ENCODE measurements at regions not wholly inside any gene's neighbourhood (a gene's known extent, or its start where the extent isn't known, plus 50 kb on each side); places are given as distances from the start of the nearest gene placed in this dataset.

- Mint-ChIP-seq H3K36me3 (ENCODE audit: unreplicated experiment) (no peaks in the 10 kb centered on the region), H3K27me3 (ENCODE audit: unreplicated experiment) (peaks cover 25% of the 10 kb centered on the region), H3K27ac (ENCODE audit: unreplicated experiment) (no peak overlapping the region), H3K4me1 (ENCODE audit: unreplicated experiment) (no peaks in the 10 kb centered on the region), H3K9me3 (ENCODE audit: unreplicated experiment) (no peaks in the 10 kb centered on the region), H3K4me3 (ENCODE audit: unreplicated experiment) (no peak overlapping the region)
- no peak for TF ChIP-seq CTCF (IDR thresholded peaks at IDR 0.05)
- no peak for DNase-seq (ENCODE audit: extremely low spot score, unreplicated experiment)
Measured at GRCh38 chr13:40172149-40172591, 494.3 kb downstream of the FOXO1 start.

- Mint-ChIP-seq H3K27ac (ENCODE audit: unreplicated experiment) (no peak overlapping the region), H3K9me3 (ENCODE audit: unreplicated experiment) (no peaks in the 10 kb centered on the region), H3K4me1 (ENCODE audit: unreplicated experiment) (no peaks in the 10 kb centered on the region), H3K36me3 (ENCODE audit: unreplicated experiment) (no peaks in the 10 kb centered on the region), H3K27me3 (ENCODE audit: unreplicated experiment) (peaks cover 25% of the 10 kb centered on the region), H3K4me3 (ENCODE audit: unreplicated experiment) (no peak overlapping the region)
- DNase-seq (ENCODE audit: extremely low spot score, unreplicated experiment), result no peak
- no peak for TF ChIP-seq CTCF (IDR thresholded peaks at IDR 0.05)
Measured at GRCh38 chr13:40172878-40173277, 493.6 kb downstream of the FOXO1 start.

GRCh38 chr13:40175639-40176038 is 490.8 kb downstream of the FOXO1 start:
- Mint-ChIP-seq H3K27me3 (ENCODE audit: unreplicated experiment) (peaks cover 10% of the 10 kb centered on the region), H3K4me3 (ENCODE audit: unreplicated experiment) (no peak overlapping the region), H3K36me3 (ENCODE audit: unreplicated experiment) (no peaks in the 10 kb centered on the region), H3K4me1 (ENCODE audit: unreplicated experiment) (no peaks in the 10 kb centered on the region), H3K27ac (ENCODE audit: unreplicated experiment) (no peak overlapping the region), H3K9me3 (ENCODE audit: unreplicated experiment) (no peaks in the 10 kb centered on the region)
- no peak for TF ChIP-seq CTCF (IDR thresholded peaks at IDR 0.05)
- no peak for DNase-seq (ENCODE audit: extremely low spot score, unreplicated experiment)

GRCh38 chr13:40176242-40176641 is 490.2 kb downstream of the FOXO1 start:
- Mint-ChIP-seq H3K36me3 (ENCODE audit: unreplicated experiment) (no peaks in the 10 kb centered on the region), H3K4me3 (ENCODE audit: unreplicated experiment) (no peak overlapping the region), H3K27me3 (ENCODE audit: unreplicated experiment) (peaks cover 10% of the 10 kb centered on the region), H3K27ac (ENCODE audit: unreplicated experiment) (no peak overlapping the region), H3K4me1 (ENCODE audit: unreplicated experiment) (no peaks in the 10 kb centered on the region), H3K9me3 (ENCODE audit: unreplicated experiment) (no peaks in the 10 kb centered on the region)
- TF ChIP-seq CTCF (IDR thresholded peaks at IDR 0.05), result no peak
- DNase-seq (ENCODE audit: extremely low spot score, unreplicated experiment), result no peak

GRCh38 chr13:40178130-40178529 is 488.3 kb downstream of the FOXO1 start:
- Mint-ChIP-seq H3K27me3 (ENCODE audit: unreplicated experiment) (peaks cover 10% of the 10 kb centered on the region), H3K4me3 (ENCODE audit: unreplicated experiment) (no peak overlapping the region), H3K36me3 (ENCODE audit: unreplicated experiment) (no peaks in the 10 kb centered on the region), H3K9me3 (ENCODE audit: unreplicated experiment) (no peaks in the 10 kb centered on the region), H3K27ac (ENCODE audit: unreplicated experiment) (no peak overlapping the region), H3K4me1 (ENCODE audit: unreplicated experiment) (no peaks in the 10 kb centered on the region)
- TF ChIP-seq CTCF (IDR thresholded peaks at IDR 0.05), result no peak
- DNase-seq (ENCODE audit: extremely low spot score, unreplicated experiment), result no peak
